ENCODE measurements at regions not wholly inside any gene's neighbourhood (a gene's known extent, or its start where the extent isn't known, plus 50 kb on each side); places are given as distances from the start of the nearest gene placed in this dataset.

- H3K4me1 Mint-ChIP-seq: no peaks in the 10 kb centered on the region
- DNase-seq: no peak
- H3K4me3 Mint-ChIP-seq: no peak overlapping the region
- no peak overlapping the region for H3K27ac Mint-ChIP-seq
- H3K36me3 Mint-ChIP-seq (ENCODE audit: low read depth): no peaks in the 10 kb centered on the region
- no peaks in the 10 kb centered on the region for H3K9me3 Mint-ChIP-seq
- TF ChIP-seq, protein P1, sequence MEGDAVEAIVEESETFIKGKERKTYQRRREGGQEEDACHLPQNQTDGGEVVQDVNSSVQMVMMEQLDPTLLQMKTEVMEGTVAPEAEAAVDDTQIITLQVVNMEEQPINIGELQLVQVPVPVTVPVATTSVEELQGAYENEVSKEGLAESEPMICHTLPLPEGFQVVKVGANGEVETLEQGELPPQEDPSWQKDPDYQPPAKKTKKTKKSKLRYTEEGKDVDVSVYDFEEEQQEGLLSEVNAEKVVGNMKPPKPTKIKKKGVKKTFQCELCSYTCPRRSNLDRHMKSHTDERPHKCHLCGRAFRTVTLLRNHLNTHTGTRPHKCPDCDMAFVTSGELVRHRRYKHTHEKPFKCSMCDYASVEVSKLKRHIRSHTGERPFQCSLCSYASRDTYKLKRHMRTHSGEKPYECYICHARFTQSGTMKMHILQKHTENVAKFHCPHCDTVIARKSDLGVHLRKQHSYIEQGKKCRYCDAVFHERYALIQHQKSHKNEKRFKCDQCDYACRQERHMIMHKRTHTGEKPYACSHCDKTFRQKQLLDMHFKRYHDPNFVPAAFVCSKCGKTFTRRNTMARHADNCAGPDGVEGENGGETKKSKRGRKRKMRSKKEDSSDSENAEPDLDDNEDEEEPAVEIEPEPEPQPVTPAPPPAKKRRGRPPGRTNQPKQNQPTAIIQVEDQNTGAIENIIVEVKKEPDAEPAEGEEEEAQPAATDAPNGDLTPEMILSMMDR (IDR thresholded peaks at IDR 0.05): no peak
- no peaks in the 10 kb centered on the region for H3K27me3 Mint-ChIP-seq (ENCODE audit: low read depth, poor library complexity)
Measured at GRCh38 chr5:101574017-101574416, 670.9 kb upstream of the ST8SIA4 start.

DNA sequence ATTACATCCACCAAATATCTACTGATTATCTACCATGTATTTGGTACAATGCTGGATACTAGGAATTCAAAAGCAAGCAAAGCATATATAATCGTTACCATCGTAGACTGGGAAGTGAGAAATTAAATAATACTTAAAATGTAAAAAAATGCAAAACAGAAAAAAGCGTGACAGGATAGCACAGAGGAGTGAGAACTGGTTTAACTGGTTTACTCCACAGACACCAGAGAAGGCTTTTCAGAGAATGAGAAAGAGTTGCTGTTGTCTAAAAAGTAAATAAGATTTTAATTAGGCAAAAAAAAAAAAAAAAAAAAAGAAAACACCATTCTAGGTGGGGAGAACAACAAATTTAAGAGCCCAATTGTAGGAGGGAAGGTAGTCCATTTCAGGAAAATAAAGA, 657.9 kb upstream of the ST8SIA4 start:
- H3K4me3 Mint-ChIP-seq: no peak overlapping the region
- H3K36me3 Mint-ChIP-seq (ENCODE audit: low read depth): no peaks in the 10 kb centered on the region
- peaks cover 3% of the 10 kb centered on the region for H3K27me3 Mint-ChIP-seq (ENCODE audit: low read depth, poor library complexity)
- no peaks in the 10 kb centered on the region for H3K4me1 Mint-ChIP-seq
- TF ChIP-seq, protein P1 (IDR thresholded peaks at IDR 0.05): no peak
- peaks cover 10% of the 10 kb centered on the region for H3K9me3 Mint-ChIP-seq
- no peak for DNase-seq
- H3K27ac Mint-ChIP-seq: no peak overlapping the region

- no peak overlapping the region for H3K27ac Mint-ChIP-seq
- H3K36me3 Mint-ChIP-seq (ENCODE audit: low read depth): no peaks in the 10 kb centered on the region
- TF ChIP-seq, protein P1 (IDR thresholded peaks at IDR 0.05): no peak
- H3K27me3 Mint-ChIP-seq (ENCODE audit: low read depth, poor library complexity): no peaks in the 10 kb centered on the region
- no peaks in the 10 kb centered on the region for H3K9me3 Mint-ChIP-seq
- no peak for DNase-seq
- H3K4me3 Mint-ChIP-seq: no peak overlapping the region
- H3K4me1 Mint-ChIP-seq: no peaks in the 10 kb centered on the region
Measured at GRCh38 chr5:101543780-101544179, 640.7 kb upstream of the ST8SIA4 start.

DNA sequence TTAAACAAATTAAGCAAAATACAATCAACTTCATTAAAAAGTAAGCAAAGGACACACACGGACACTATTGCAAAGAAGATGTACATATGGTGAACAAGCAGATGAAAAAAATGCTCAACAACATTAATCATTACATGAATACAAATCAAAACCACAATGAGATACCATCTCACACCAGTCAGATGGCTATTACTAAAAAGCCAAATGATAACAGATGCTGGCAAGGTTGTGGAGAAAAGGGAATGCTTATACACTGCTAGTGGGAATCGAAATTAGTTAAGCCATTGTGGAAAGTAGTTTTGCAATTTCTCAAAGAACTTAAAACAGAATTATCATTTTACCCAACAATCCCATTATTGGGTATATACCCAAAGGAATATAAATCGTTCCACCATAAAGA, 636.2 kb upstream of the ST8SIA4 start:
- no peak overlapping the region for H3K27ac Mint-ChIP-seq
- no peak for DNase-seq
- H3K36me3 Mint-ChIP-seq (ENCODE audit: low read depth): no peaks in the 10 kb centered on the region
- TF ChIP-seq, protein P1 (IDR thresholded peaks at IDR 0.05): no peak
- H3K27me3 Mint-ChIP-seq (ENCODE audit: low read depth, poor library complexity): no peaks in the 10 kb centered on the region
- H3K4me3 Mint-ChIP-seq: no peak overlapping the region
- H3K4me1 Mint-ChIP-seq: no peaks in the 10 kb centered on the region
- no peaks in the 10 kb centered on the region for H3K9me3 Mint-ChIP-seq

GRCh38 chr5:101535626-101536025, 632.5 kb upstream of the ST8SIA4 start:
- no peak for DNase-seq
- no peak overlapping the region for H3K27ac Mint-ChIP-seq
- H3K4me1 Mint-ChIP-seq: no peaks in the 10 kb centered on the region
- no peak overlapping the region for H3K4me3 Mint-ChIP-seq
- H3K27me3 Mint-ChIP-seq (ENCODE audit: low read depth, poor library complexity): no peaks in the 10 kb centered on the region
- H3K36me3 Mint-ChIP-seq (ENCODE audit: low read depth): no peaks in the 10 kb centered on the region
- TF ChIP-seq, protein P1 (IDR thresholded peaks at IDR 0.05): no peak
- H3K9me3 Mint-ChIP-seq: no peaks in the 10 kb centered on the region

DNA sequence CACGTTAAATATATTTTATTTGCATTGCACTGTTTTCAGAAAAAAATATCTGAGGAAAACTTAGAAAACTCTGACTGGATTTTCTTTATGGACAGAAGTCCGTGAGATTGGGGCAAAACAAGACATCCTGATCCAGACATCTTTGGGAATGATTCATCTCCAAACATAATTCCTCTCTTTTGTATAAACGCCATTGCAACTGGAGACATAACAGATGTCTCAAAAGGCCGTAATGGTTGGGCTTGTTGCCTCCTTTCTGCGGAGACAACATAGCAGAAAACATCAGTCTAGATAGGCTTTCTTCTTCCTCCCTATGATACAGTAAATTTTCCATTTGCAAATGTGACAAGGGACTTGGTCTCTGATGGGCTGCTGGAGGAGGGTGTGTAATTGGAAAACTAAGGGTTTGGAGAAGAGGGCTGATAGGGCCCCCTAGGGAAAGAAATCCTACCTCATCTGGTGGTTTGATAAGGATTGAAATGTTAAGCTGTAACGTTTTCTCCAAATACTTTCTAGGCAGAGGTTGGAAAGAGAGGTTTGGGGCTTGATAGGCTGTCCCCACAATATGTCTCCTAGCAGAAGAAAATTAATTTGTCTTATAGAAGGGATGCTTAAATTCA, 631.5 kb upstream of the ST8SIA4 start:
- Mint-ChIP-seq H3K9me3 (no peaks in the 10 kb centered on the region), H3K27me3 (ENCODE audit: low read depth, poor library complexity) (no peaks in the 10 kb centered on the region), H3K4me3 (no peak overlapping the region), H3K36me3 (ENCODE audit: low read depth) (no peaks in the 10 kb centered on the region), H3K4me1 (no peaks in the 10 kb centered on the region), H3K27ac (no peak overlapping the region)
- peak; percentile 2 for DNase-seq
- TF ChIP-seq, protein P1 (IDR thresholded peaks at IDR 0.05): no peak

Measured in nephron progenitor cell (in vitro differentiated cells).